PFSK-1 (cell line): ENCODE measurements at regions not wholly inside any gene's neighbourhood (a gene's known extent, or its start where the extent isn't known, plus 50 kb on each side); places are given as distances from the start of the nearest gene placed in this dataset.

Experiments
- FOXP2 ChIP-seq: optimal IDR thresholded peaks from 2 replicates; pipeline ENCODE3; 2011; ENCODE audit warnings: borderline replicate concordance, control low read depth, inconsistent platforms; ENCODE audit not compliant: insufficient read depth; ENCODE audit errors: extremely low read length, extremely low read depth
- POLR2AphosphoS5 ChIP-seq: IDR thresholded peaks from 2 replicates; pipeline ENCODE4 v1.6.1; 2012; ENCODE audit warnings: low read depth, mild to moderate bottlenecking, control low read depth, low read length, moderate library complexity
- REST ChIP-seq, 2 experiments: IDR thresholded peaks; 2 replicates each; pipeline versions ENCODE4 v1.6.1 to v1.8.0; 2011 to 2012; ENCODE audit warnings: low read depth in 2 of 2, low read length in 2 of 2, control low read depth in 1 of 2, inconsistent platforms in 1 of 2, mild to moderate bottlenecking in 1 of 2, moderate library complexity in 1 of 2; ENCODE audit not compliant: insufficient read depth in 1 of 2
- SIN3A ChIP-seq: IDR thresholded peaks from 2 replicates; pipeline ENCODE4 v1.6.1; 2012; ENCODE audit warnings: mild to moderate bottlenecking, low read length, moderate library complexity, borderline replicate concordance; ENCODE audit not compliant: insufficient read depth
- TAF1 ChIP-seq: IDR thresholded peaks from 2 replicates; pipeline ENCODE4 v1.6.1; 2012; ENCODE audit warnings: low read length, control low read depth, borderline replicate concordance; ENCODE audit not compliant: insufficient read depth

GRCh38 chr3:144665567-144666053 is 694.0 kb downstream of the DIPK2A start:
- TF ChIP-seq TAF1: no peak
- no peak for TF ChIP-seq FOXP2
- no peak for TF ChIP-seq REST (IDR thresholded peaks at IDR 0.05; ENCODE audit: insufficient read depth in 1 of 2, low read depth in 2 of 2, low read length in 2 of 2)
- no peak for TF ChIP-seq SIN3A
- no peak for TF ChIP-seq POLR2AphosphoS5

- TF ChIP-seq POLR2AphosphoS5 (no peak), REST (IDR thresholded peaks at IDR 0.05; ENCODE audit: insufficient read depth in 1 of 2, low read depth in 2 of 2, low read length in 2 of 2) (no peak), TAF1 (no peak), FOXP2 (no peak)
Observed at GRCh38 chr3:144670571-144670970, 698.9 kb downstream of the DIPK2A start.

GRCh38 chr3:144677103-144677502 is 705.5 kb downstream of the DIPK2A start:
- TF ChIP-seq REST (IDR thresholded peaks at IDR 0.05; ENCODE audit: insufficient read depth in 1 of 2, low read depth in 2 of 2, low read length in 2 of 2): no peak

GRCh38 chr3:144683065-144683464 is 711.4 kb downstream of the DIPK2A start:
- TF ChIP-seq POLR2AphosphoS5 (no peak), REST (IDR thresholded peaks at IDR 0.05; ENCODE audit: insufficient read depth in 1 of 2, low read depth in 2 of 2, low read length in 2 of 2) (no peak), FOXP2 (no peak), TAF1 (no peak), SIN3A (no peak)

- TF ChIP-seq TAF1 (no peak), FOXP2 (no peak), POLR2AphosphoS5 (no peak), SIN3A (no peak), REST (IDR thresholded peaks at IDR 0.05; ENCODE audit: insufficient read depth in 1 of 2, low read depth in 2 of 2, low read length in 2 of 2) (no peak)
Observed at GRCh38 chr3:144687862-144688261, 716.2 kb downstream of the DIPK2A start.
